ENCODE measurements at regions not wholly inside any gene's neighbourhood (a gene's known extent, or its start where the extent isn't known, plus 50 kb on each side); places are given as distances from the start of the nearest gene placed in this dataset.

GRCh38 chr5:113789769-113790168 lies 276.3 kb downstream of the YTHDC2 start:
- H3K4me1 ChIP-seq: no peaks in the 10 kb centered on the region
- intact Hi-C loops (cut with DNase I; ENCODE audit: low total_unique reads): no loop called here
- H3K27me3 ChIP-seq (replicated peaks in 1 of 7): peaks cover 0 to 9% (median 0%) of the 10 kb centered on the region in 7 donors
- no peaks in the 10 kb centered on the region for H3K36me3 ChIP-seq
- WGBS, 5 donors: 68 to 88% (median 80%) methylated on average over 3 of the region's 3 CpGs
- DNase-seq: no peak
- no peak overlapping the region for H3K4me3 ChIP-seq
- no peaks in the 10 kb centered on the region for H3K9me3 ChIP-seq
- TF ChIP-seq CTCF (IDR thresholded peaks at IDR 0.05 in 8 of 11, conservative IDR thresholded peaks at IDR 0.05 in 3 of 11) (no peak), POLR2AphosphoS5 (IDR thresholded peaks at IDR 0.05) (no peak), POLR2A (IDR thresholded peaks at IDR 0.05) (no peak)
- no peak overlapping the region for H3K27ac ChIP-seq

- Histone ChIP-seq H3K9me3 (no peaks in the 10 kb centered on the region), H3K4me3 (no peak overlapping the region), H3K27ac (no peak overlapping the region), H3K36me3 (no peaks in the 10 kb centered on the region), H3K27me3 (replicated peaks in 1 of 7) (peaks cover 0 to 9% (median 0%) of the 10 kb centered on the region in 7 donors), H3K4me1 (no peaks in the 10 kb centered on the region)
- WGBS, 5 donors: 75 to 80% (median 79%) methylated on average over 4 of the region's 4 CpGs
- no peak for TF ChIP-seq POLR2AphosphoS5 (IDR thresholded peaks at IDR 0.05)
- no peak for TF ChIP-seq CTCF (IDR thresholded peaks at IDR 0.05 in 8 of 11, conservative IDR thresholded peaks at IDR 0.05 in 3 of 11)
- intact Hi-C loops (cut with DNase I; ENCODE audit: low total_unique reads): no loop called here
- no peak for DNase-seq
Measured at GRCh38 chr5:113792806-113793205, 279.3 kb downstream of the YTHDC2 start.

- Histone ChIP-seq H3K27me3 (replicated peaks in 1 of 7) (no peaks in the 10 kb centered on the region), H3K27ac (no peak overlapping the region), H3K9me3 (no peaks in the 10 kb centered on the region), H3K4me3 (no peak overlapping the region), H3K36me3 (no peaks in the 10 kb centered on the region), H3K4me1 (no peaks in the 10 kb centered on the region)
- no peak for DNase-seq
- WGBS, 5 donors: 77 to 92% (median 88%) methylated on average over 1 of the region's 1 CpG
- TF ChIP-seq CTCF (IDR thresholded peaks at IDR 0.05 in 8 of 11, conservative IDR thresholded peaks at IDR 0.05 in 3 of 11): no peak
- TF ChIP-seq POLR2A (IDR thresholded peaks at IDR 0.05): no peak
- no peak for TF ChIP-seq POLR2AphosphoS5 (IDR thresholded peaks at IDR 0.05)
- intact Hi-C loops (cut with DNase I; ENCODE audit: low total_unique reads): no loop called here
Measured at GRCh38 chr5:113794981-113795380, 281.5 kb downstream of the YTHDC2 start.

GRCh38 chr5:113800686-113801085 lies 287.2 kb downstream of the YTHDC2 start:
- no peaks in the 10 kb centered on the region for H3K4me1 ChIP-seq
- TF ChIP-seq POLR2A (IDR thresholded peaks at IDR 0.05) (no peak), POLR2AphosphoS5 (IDR thresholded peaks at IDR 0.05) (no peak), CTCF (IDR thresholded peaks at IDR 0.05 in 8 of 11, conservative IDR thresholded peaks at IDR 0.05 in 3 of 11) (no peak)
- no peaks in the 10 kb centered on the region for H3K27me3 ChIP-seq (replicated peaks in 1 of 7)
- H3K4me3 ChIP-seq: no peak overlapping the region
- H3K9me3 ChIP-seq: peaks cover 0 to 3% (median 0%) of the 10 kb centered on the region in 8 donors
- 64 to 76% (median 72%) methylated on average over 3 of the region's 3 CpGs for WGBS, 5 donors
- no peaks in the 10 kb centered on the region for H3K36me3 ChIP-seq
- no peak overlapping the region for H3K27ac ChIP-seq
- intact Hi-C loops (cut with DNase I; ENCODE audit: low total_unique reads): no loop called here
- DNase-seq: no peak
